Right lobe of liver (tissue), 6 donors: ENCODE measurements at regions not wholly inside any gene's neighbourhood (a gene's known extent, or its start where the extent isn't known, plus 50 kb on each side); places are given as distances from the start of the nearest gene placed in this dataset.

Source experiments
- ATAC-seq, 4 donors: fragments of 200-7000 bp; cut with Tn5 transposase; one replicate each; pipeline ENCODE4 v1.9.1; 2020; ENCODE audit warnings: mild to moderate bottlenecking in 4 of 4, moderate library complexity in 4 of 4
- DNase-seq, 3 donors: peaks; one replicate each; pipeline ENCODE4 v3.0.0-alpha.2; 2020
- H3K27ac ChIP-seq, 3 donors: fragments of 200-600 bp; one replicate each; pipeline ENCODE4 v1.8.0; 2022
- H3K27me3 ChIP-seq, 2 donors: fragments of 200-600 bp; one replicate each; pipeline ENCODE4 v1.8.0; 2022
- H3K36me3 ChIP-seq, 4 donors: fragments of 200-600 bp; sonication (generic) in 1 of 4; one replicate each; pipeline versions ENCODE4 v1.5.1 to v1.8.0; 2017 to 2022; ENCODE audit warnings: control low read depth in 1 of 4
- H3K4me1 ChIP-seq, 4 donors: fragments of 200-600 bp; sonication (generic) in 1 of 4; one replicate each; pipeline versions ENCODE4 v1.5.1 to v1.8.0; 2017 to 2022; ENCODE audit warnings: control low read depth in 1 of 4
- H3K4me3 ChIP-seq, 3 donors: fragments of 200-600 bp; one replicate each; pipeline ENCODE4 v1.8.0; 2022
- H3K9me3 ChIP-seq, 4 donors: fragments of 200-600 bp; sonication (generic) in 1 of 4; one replicate each; pipeline versions ENCODE4 v1.5.1 to v1.8.0; 2017 to 2022; ENCODE audit warnings: control low read depth in 1 of 4
- POLR2A ChIP-seq: fragments of 450-650 bp; IDR thresholded peaks from one replicate; pipeline ENCODE4 v1.6.1; 2017; ENCODE audit warnings: antibody characterized with exemption, mild to moderate bottlenecking
- WGBS: methylation state at CpG from one replicate; pipeline ENCODE4 v1.1.6; 2018; ENCODE audit warnings: low coverage, low lambda C conversion rate; ENCODE audit not compliant: insufficient coverage; ENCODE audit errors: missing lambda C conversion rate; 5-methylcytosine and 5-hydroxymethylcytosine counted together
- intact Hi-C, 2 donors: fragments of 100-400 bp; cut with DNase I; formaldehyde crosslinking; loops; one replicate each; pipeline versions ENCODE4 v1.11.2 to v1.14.1; 2022
- TF ChIP-seq, protein P1 (sequence below), 4 donors: fragments of 200-600 bp in 3 of 4; fragments of 450-650 bp in 1 of 4; IDR thresholded peaks; one replicate each; pipeline versions ENCODE4 v1.5.1 to v1.8.0; 2016 to 2022; ENCODE audit warnings: antibody characterized with exemption in 4 of 4, mild to moderate bottlenecking in 2 of 4
- donor health status: DM: no; HTN: yes; CAD: no.
- donor health status: DM: no; HTN: no; CAD: no.
- donor health status: DM: no; HTN: no; CAD: no.
- donor health status: DM: no; HTN: yes; CAD: no.
- donor health status: DM: no; HTN: yes; CAD: no.

DNA sequence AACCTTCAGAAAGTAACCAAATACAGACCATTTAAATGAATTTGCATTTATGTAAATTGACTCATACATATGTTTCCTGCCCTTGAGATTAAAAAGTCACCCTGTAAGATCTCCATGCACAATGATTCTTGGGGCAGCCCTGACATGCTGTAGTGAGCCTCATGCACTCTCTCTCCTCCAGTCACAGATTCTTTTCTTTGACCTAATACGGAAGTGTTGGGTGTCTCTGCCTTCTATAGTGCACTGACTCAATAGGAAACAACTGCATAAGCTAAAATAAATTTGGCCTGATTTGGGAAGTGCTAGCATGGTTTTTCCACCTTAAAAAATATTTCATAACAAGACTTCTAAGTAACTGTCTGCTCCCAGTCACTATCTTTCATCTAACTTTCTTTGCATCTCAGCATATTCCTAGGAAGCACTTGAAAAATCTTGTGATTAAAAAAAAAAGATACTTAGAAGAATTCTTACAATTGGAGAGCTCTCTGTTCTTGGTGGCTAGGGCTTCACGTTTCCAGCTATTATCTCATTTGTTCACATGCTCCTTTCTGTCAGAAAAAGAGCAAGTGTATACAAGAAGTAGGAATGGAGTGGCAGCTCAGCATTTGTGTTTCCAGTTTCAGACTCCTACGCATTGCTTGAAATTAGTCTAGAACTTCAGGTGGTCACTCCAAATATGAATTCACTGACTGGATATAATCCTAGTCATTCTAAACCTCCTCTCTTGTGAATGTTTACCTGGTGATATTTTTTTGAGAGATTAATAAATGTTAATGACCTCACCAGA is 207.9 kb upstream of the COL8A1 start:
- H3K9me3 ChIP-seq = no peaks in the 10 kb centered on the region
- WGBS = 55% methylated on average over 3 of the region's 3 CpGs
- H3K4me3 ChIP-seq = no peak overlapping the region
- DNase-seq (no peak), ATAC-seq (no peak)
- H3K27ac ChIP-seq = no peak overlapping the region
- no peaks in the 10 kb centered on the region for H3K36me3 ChIP-seq
- no peaks in the 10 kb centered on the region for H3K4me1 ChIP-seq
- intact Hi-C loops = no loop called here
- TF ChIP-seq, protein P1, sequence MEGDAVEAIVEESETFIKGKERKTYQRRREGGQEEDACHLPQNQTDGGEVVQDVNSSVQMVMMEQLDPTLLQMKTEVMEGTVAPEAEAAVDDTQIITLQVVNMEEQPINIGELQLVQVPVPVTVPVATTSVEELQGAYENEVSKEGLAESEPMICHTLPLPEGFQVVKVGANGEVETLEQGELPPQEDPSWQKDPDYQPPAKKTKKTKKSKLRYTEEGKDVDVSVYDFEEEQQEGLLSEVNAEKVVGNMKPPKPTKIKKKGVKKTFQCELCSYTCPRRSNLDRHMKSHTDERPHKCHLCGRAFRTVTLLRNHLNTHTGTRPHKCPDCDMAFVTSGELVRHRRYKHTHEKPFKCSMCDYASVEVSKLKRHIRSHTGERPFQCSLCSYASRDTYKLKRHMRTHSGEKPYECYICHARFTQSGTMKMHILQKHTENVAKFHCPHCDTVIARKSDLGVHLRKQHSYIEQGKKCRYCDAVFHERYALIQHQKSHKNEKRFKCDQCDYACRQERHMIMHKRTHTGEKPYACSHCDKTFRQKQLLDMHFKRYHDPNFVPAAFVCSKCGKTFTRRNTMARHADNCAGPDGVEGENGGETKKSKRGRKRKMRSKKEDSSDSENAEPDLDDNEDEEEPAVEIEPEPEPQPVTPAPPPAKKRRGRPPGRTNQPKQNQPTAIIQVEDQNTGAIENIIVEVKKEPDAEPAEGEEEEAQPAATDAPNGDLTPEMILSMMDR (IDR thresholded peaks at IDR 0.05) = no peak
- no peak for TF ChIP-seq POLR2A
- no peaks in the 10 kb centered on the region for H3K27me3 ChIP-seq

GRCh38 chr3:99429502-99429901 is 208.9 kb upstream of the COL8A1 start:
- H3K4me1 ChIP-seq = no peaks in the 10 kb centered on the region
- DNase-seq (no peak), ATAC-seq (no peak)
- H3K27me3 ChIP-seq = no peaks in the 10 kb centered on the region
- no peaks in the 10 kb centered on the region for H3K36me3 ChIP-seq
- H3K9me3 ChIP-seq = no peaks in the 10 kb centered on the region
- H3K27ac ChIP-seq = no peak overlapping the region
- intact Hi-C loops = no loop called here
- H3K4me3 ChIP-seq = no peak overlapping the region
- 37% methylated on average over 2 of the region's 2 CpGs for WGBS
- TF ChIP-seq, protein P1 (IDR thresholded peaks at IDR 0.05) = no peak
- TF ChIP-seq POLR2A = no peak

GRCh38 chr3:99425930-99426329 is 212.5 kb upstream of the COL8A1 start:
- intact Hi-C loops = no loop called here
- H3K27me3 ChIP-seq = no peaks in the 10 kb centered on the region
- no peak overlapping the region for H3K27ac ChIP-seq
- WGBS = 43% methylated on average over 2 of the region's 2 CpGs
- no peaks in the 10 kb centered on the region for H3K36me3 ChIP-seq
- no peak overlapping the region for H3K4me3 ChIP-seq
- H3K4me1 ChIP-seq = no peaks in the 10 kb centered on the region
- no peaks in the 10 kb centered on the region for H3K9me3 ChIP-seq
- DNase-seq = no peak
- no peak for ATAC-seq
- TF ChIP-seq, protein P1 (IDR thresholded peaks at IDR 0.05) = no peak
- no peak for TF ChIP-seq POLR2A

DNA sequence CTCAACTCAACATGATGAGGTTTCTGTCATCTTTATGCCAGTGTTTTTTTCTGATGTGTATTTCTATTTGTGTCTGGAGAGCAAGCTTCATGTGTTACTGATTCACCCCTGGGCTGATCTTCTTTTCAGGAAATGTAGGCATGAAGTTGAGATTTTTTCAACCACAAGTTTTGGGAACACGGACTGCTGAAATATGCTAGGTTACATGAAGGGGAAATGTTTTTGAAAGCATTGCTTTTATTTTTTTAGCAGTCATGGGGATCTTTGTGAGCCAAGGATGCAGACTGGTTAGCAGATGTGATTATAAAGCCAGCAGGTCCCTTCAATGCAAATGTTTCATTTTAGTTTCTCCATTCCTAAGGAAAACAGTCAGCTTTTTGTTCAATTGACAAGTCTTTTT is 219.3 kb upstream of the COL8A1 start:
- Histone ChIP-seq H3K27ac (no peak overlapping the region), H3K27me3 (no peaks in the 10 kb centered on the region), H3K4me3 (no peak overlapping the region), H3K9me3 (no peaks in the 10 kb centered on the region), H3K4me1 (no peaks in the 10 kb centered on the region), H3K36me3 (no peaks in the 10 kb centered on the region)
- no peak for DNase-seq
- ATAC-seq = no peak
- intact Hi-C loops = no loop called here
- TF ChIP-seq, protein P1 (IDR thresholded peaks at IDR 0.05) = no peak
- no peak for TF ChIP-seq POLR2A
- WGBS = 20% methylated on average over 1 of the region's 1 CpG
